ENCODE measurements at regions not wholly inside any gene's neighbourhood (a gene's known extent, or its start where the extent isn't known, plus 50 kb on each side); places are given as distances from the start of the nearest gene placed in this dataset.

DNA sequence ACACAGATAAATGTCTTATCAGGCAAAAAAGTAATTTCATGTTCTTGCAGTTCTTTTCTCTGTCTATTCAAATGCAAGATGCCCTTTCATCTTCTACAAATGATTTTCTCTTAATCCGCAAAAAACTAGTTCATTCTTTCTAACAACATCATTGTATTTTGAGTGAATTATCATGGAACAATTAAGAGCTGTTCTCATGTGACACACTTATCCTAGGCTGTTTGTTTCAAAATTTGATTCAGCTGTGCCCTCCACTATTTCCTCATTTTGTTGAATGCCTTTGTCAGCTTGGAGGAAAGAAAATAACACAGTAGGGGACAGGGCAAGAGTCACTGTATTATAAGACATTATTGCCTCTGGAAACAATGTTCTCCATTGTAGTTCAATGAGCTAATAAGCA, 396.9 kb downstream of the KCTD12 start:
- no peak for TF ChIP-seq EZH2 (IDR thresholded peaks at IDR 0.05; ENCODE audit: insufficient read depth, low read length)
- TF ChIP-seq, protein P1, sequence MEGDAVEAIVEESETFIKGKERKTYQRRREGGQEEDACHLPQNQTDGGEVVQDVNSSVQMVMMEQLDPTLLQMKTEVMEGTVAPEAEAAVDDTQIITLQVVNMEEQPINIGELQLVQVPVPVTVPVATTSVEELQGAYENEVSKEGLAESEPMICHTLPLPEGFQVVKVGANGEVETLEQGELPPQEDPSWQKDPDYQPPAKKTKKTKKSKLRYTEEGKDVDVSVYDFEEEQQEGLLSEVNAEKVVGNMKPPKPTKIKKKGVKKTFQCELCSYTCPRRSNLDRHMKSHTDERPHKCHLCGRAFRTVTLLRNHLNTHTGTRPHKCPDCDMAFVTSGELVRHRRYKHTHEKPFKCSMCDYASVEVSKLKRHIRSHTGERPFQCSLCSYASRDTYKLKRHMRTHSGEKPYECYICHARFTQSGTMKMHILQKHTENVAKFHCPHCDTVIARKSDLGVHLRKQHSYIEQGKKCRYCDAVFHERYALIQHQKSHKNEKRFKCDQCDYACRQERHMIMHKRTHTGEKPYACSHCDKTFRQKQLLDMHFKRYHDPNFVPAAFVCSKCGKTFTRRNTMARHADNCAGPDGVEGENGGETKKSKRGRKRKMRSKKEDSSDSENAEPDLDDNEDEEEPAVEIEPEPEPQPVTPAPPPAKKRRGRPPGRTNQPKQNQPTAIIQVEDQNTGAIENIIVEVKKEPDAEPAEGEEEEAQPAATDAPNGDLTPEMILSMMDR (IDR thresholded peaks at IDR 0.05; ENCODE audit: insufficient read depth, low read depth, low read length): no peak
- no peaks in the 10 kb centered on the region for H3K4me1 ChIP-seq (ENCODE audit: insufficient read depth, low read length)
- H3K9me3 ChIP-seq (ENCODE audit: insufficient read depth, low read depth, low read length): no peaks in the 10 kb centered on the region
- no peaks in the 10 kb centered on the region for H4K20me1 ChIP-seq (ENCODE audit: insufficient read depth, low read length)
- H3K4me1 Mint-ChIP-seq (ENCODE audit: low read depth, unreplicated experiment): no peaks in the 10 kb centered on the region
- no peaks in the 10 kb centered on the region for H3K9me3 Mint-ChIP-seq (ENCODE audit: unreplicated experiment)
- no peaks in the 10 kb centered on the region for H3K27me3 Mint-ChIP-seq (ENCODE audit: low read depth, unreplicated experiment)
- H3K9ac ChIP-seq (ENCODE audit: low read length): no peak overlapping the region
- DNase-seq (ENCODE audit: low read depth) (no peak), FAIRE-seq (no peak)
- no peaks in the 10 kb centered on the region for H3K36me3 Mint-ChIP-seq (ENCODE audit: low read depth, unreplicated experiment)
- no peak overlapping the region for H3K4me3 Mint-ChIP-seq (ENCODE audit: unreplicated experiment)
- no peaks in the 10 kb centered on the region for H3K36me3 ChIP-seq (ENCODE audit: insufficient read depth, low read length)
- no peak overlapping the region for H2AFZ ChIP-seq (ENCODE audit: low read depth, low read length)
- H3K4me2 ChIP-seq (ENCODE audit: low read length): no peak overlapping the region
- H3K27me3 ChIP-seq (ENCODE audit: insufficient read depth, low read length): no peaks in the 10 kb centered on the region
- H3K27ac ChIP-seq (ENCODE audit: low read depth, low read length): no peak overlapping the region
- no peaks in the 10 kb centered on the region for H3K79me2 ChIP-seq (ENCODE audit: insufficient read depth, low read length)
- no peak overlapping the region for H3K27ac Mint-ChIP-seq (ENCODE audit: unreplicated experiment)
- no peak overlapping the region for H3K4me3 ChIP-seq (ENCODE audit: insufficient read depth, low read depth, low read length)

DNA sequence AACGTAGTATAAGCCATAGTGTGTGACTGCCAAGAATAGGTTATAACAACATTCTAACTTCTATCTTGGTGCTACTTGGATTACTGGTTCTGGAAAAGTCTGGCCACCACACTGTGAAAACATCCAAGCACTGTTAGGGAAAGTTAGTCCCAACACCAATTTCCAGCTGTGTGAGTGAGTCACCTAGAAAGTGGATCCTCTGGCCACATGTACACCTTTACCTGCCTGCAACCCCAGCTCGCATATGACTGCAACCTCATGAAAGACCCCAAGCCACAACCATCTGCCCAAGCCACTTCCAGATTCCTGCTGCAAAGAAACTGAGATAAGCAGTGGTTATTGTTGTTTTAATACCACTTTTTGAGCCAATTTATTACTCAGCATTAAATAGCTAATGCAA, 404.5 kb downstream of the KCTD12 start:
- FAIRE-seq: no peak
- H3K27ac Mint-ChIP-seq (ENCODE audit: unreplicated experiment): no peak overlapping the region

DNA sequence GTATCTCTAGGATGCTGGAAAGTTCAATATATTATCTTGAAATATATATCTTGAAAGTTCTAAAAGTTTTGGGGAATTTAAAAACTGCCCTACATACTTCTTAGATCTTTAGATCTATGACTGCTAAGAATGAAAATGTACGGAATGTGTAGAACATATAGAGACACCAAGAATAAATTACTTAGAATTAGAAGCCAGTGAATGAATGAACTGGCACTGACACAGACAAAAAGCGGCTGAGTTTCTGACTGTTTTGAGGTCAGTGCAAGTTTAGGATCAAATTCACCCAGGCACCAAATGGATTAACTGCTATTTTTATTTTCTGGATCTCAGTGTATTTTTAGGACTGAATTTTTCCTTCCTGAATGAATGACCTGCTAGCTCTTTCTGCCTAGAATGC, 411.2 kb downstream of the KCTD12 start:
- no peaks in the 10 kb centered on the region for H3K36me3 ChIP-seq (ENCODE audit: insufficient read depth, low read length)
- no peak overlapping the region for H3K27ac ChIP-seq (ENCODE audit: low read depth, low read length)
- Mint-ChIP-seq H3K27ac (ENCODE audit: unreplicated experiment) (no peak overlapping the region), H3K4me1 (ENCODE audit: low read depth, unreplicated experiment) (peaks cover 1% of the 10 kb centered on the region), H3K36me3 (ENCODE audit: low read depth, unreplicated experiment) (no peaks in the 10 kb centered on the region), H3K27me3 (ENCODE audit: low read depth, unreplicated experiment) (no peaks in the 10 kb centered on the region), H3K4me3 (ENCODE audit: unreplicated experiment) (no peak overlapping the region), H3K9me3 (ENCODE audit: unreplicated experiment) (no peaks in the 10 kb centered on the region)
- no peak overlapping the region for H3K9ac ChIP-seq (ENCODE audit: low read length)
- peaks cover 3% of the 10 kb centered on the region for H3K27me3 ChIP-seq (ENCODE audit: insufficient read depth, low read length)
- H3K4me2 ChIP-seq (ENCODE audit: low read length): no peak overlapping the region
- DNase-seq (ENCODE audit: low read depth) (no peak), FAIRE-seq (no peak)
- H3K79me2 ChIP-seq (ENCODE audit: insufficient read depth, low read length): no peaks in the 10 kb centered on the region
- H3K9me3 ChIP-seq (ENCODE audit: insufficient read depth, low read depth, low read length): no peaks in the 10 kb centered on the region
- no peaks in the 10 kb centered on the region for H3K4me1 ChIP-seq (ENCODE audit: insufficient read depth, low read length)
- TF ChIP-seq EZH2 (IDR thresholded peaks at IDR 0.05; ENCODE audit: insufficient read depth, low read length): no peak
- TF ChIP-seq, protein P1 (IDR thresholded peaks at IDR 0.05; ENCODE audit: insufficient read depth, low read depth, low read length): no peak
- H3K4me3 ChIP-seq (ENCODE audit: insufficient read depth, low read depth, low read length): no peak overlapping the region
- H2AFZ ChIP-seq (ENCODE audit: low read depth, low read length): no peak overlapping the region
- H4K20me1 ChIP-seq (ENCODE audit: insufficient read depth, low read length): no peaks in the 10 kb centered on the region

More for the DNA sequence above, 404.5 kb downstream of the KCTD12 start:
- Mint-ChIP-seq H3K4me3 (ENCODE audit: unreplicated experiment) (no peak overlapping the region), H3K36me3 (ENCODE audit: low read depth, unreplicated experiment) (no peaks in the 10 kb centered on the region), H3K27me3 (ENCODE audit: low read depth, unreplicated experiment) (no peaks in the 10 kb centered on the region), H3K9me3 (ENCODE audit: unreplicated experiment) (no peaks in the 10 kb centered on the region), H3K4me1 (ENCODE audit: low read depth, unreplicated experiment) (peaks cover 2% of the 10 kb centered on the region)
- Histone ChIP-seq H3K4me3 (ENCODE audit: insufficient read depth, low read depth, low read length) (no peak overlapping the region), H2AFZ (ENCODE audit: low read depth, low read length) (no peak overlapping the region), H3K9ac (ENCODE audit: low read length) (no peak overlapping the region), H3K36me3 (ENCODE audit: insufficient read depth, low read length) (no peaks in the 10 kb centered on the region), H3K9me3 (ENCODE audit: insufficient read depth, low read depth, low read length) (no peaks in the 10 kb centered on the region), H3K27me3 (ENCODE audit: insufficient read depth, low read length) (no peaks in the 10 kb centered on the region), H3K79me2 (ENCODE audit: insufficient read depth, low read length) (no peaks in the 10 kb centered on the region), H3K4me2 (ENCODE audit: low read length) (no peak overlapping the region), H4K20me1 (ENCODE audit: insufficient read depth, low read length) (no peaks in the 10 kb centered on the region), H3K27ac (ENCODE audit: low read depth, low read length) (no peak overlapping the region), H3K4me1 (ENCODE audit: insufficient read depth, low read length) (no peaks in the 10 kb centered on the region)
- no peak for TF ChIP-seq EZH2 (IDR thresholded peaks at IDR 0.05; ENCODE audit: insufficient read depth, low read length)
- TF ChIP-seq, protein P1 (IDR thresholded peaks at IDR 0.05; ENCODE audit: insufficient read depth, low read depth, low read length): no peak
- peak; percentile 8 for DNase-seq (ENCODE audit: low read depth)
